ENCODE measurements at regions not wholly inside any gene's neighbourhood (a gene's known extent, or its start where the extent isn't known, plus 50 kb on each side); places are given as distances from the start of the nearest gene placed in this dataset.

DNA sequence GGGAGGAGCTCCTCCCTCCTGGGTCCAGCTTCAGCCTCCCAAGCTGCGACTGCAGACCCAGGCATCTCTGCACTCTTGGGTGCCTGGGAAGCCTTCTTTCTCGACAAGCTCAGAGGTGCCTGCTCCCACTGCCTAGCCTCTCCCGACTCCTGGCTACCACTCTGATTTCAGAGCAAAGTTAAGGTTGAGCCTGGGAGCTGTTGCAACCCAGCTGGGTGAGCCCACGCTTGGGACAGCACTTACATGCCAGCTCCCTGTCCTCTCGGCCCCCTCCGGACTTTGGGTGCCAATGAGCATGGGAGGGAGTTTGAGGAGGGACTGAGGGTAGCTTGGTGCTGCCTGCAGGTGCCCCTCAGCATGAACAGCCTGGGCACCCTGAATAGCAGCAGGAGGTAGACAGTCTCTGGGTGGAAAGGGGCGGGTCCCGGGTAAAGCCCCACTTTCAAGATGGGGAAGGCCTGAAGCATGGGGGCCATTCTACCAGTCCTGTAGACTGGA lies 1383.4 kb upstream of the PCDH20 start (continued):
- TF ChIP-seq, protein P1, sequence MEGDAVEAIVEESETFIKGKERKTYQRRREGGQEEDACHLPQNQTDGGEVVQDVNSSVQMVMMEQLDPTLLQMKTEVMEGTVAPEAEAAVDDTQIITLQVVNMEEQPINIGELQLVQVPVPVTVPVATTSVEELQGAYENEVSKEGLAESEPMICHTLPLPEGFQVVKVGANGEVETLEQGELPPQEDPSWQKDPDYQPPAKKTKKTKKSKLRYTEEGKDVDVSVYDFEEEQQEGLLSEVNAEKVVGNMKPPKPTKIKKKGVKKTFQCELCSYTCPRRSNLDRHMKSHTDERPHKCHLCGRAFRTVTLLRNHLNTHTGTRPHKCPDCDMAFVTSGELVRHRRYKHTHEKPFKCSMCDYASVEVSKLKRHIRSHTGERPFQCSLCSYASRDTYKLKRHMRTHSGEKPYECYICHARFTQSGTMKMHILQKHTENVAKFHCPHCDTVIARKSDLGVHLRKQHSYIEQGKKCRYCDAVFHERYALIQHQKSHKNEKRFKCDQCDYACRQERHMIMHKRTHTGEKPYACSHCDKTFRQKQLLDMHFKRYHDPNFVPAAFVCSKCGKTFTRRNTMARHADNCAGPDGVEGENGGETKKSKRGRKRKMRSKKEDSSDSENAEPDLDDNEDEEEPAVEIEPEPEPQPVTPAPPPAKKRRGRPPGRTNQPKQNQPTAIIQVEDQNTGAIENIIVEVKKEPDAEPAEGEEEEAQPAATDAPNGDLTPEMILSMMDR (IDR thresholded peaks at IDR 0.05 in 2 of 3, conservative IDR thresholded peaks at IDR 0.05 in 1 of 3; ENCODE audit: borderline replicate concordance in 1 of 3, insufficient read depth in 1 of 3, low read depth in 2 of 3, low read length in 2 of 3): no peak
- TF ChIP-seq TCF7L2 (IDR thresholded peaks at IDR 0.05; ENCODE audit: borderline replicate concordance, extremely low read depth, insufficient read depth, insufficient read length) (no peak), CEBPB (IDR thresholded peaks at IDR 0.05; ENCODE audit: low read depth) (no peak), EGR1 (IDR thresholded peaks at IDR 0.05; ENCODE audit: low read depth) (no peak), YY1 (IDR thresholded peaks at IDR 0.05; ENCODE audit: extremely low read depth, insufficient replicate concordance, low read depth, low read length) (no peak)
- TF ChIP-seq, protein P2, sequence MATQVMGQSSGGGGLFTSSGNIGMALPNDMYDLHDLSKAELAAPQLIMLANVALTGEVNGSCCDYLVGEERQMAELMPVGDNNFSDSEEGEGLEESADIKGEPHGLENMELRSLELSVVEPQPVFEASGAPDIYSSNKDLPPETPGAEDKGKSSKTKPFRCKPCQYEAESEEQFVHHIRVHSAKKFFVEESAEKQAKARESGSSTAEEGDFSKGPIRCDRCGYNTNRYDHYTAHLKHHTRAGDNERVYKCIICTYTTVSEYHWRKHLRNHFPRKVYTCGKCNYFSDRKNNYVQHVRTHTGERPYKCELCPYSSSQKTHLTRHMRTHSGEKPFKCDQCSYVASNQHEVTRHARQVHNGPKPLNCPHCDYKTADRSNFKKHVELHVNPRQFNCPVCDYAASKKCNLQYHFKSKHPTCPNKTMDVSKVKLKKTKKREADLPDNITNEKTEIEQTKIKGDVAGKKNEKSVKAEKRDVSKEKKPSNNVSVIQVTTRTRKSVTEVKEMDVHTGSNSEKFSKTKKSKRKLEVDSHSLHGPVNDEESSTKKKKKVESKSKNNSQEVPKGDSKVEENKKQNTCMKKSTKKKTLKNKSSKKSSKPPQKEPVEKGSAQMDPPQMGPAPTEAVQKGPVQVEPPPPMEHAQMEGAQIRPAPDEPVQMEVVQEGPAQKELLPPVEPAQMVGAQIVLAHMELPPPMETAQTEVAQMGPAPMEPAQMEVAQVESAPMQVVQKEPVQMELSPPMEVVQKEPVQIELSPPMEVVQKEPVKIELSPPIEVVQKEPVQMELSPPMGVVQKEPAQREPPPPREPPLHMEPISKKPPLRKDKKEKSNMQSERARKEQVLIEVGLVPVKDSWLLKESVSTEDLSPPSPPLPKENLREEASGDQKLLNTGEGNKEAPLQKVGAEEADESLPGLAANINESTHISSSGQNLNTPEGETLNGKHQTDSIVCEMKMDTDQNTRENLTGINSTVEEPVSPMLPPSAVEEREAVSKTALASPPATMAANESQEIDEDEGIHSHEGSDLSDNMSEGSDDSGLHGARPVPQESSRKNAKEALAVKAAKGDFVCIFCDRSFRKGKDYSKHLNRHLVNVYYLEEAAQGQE (IDR thresholded peaks at IDR 0.05; ENCODE audit: low read depth): no peak

DNA sequence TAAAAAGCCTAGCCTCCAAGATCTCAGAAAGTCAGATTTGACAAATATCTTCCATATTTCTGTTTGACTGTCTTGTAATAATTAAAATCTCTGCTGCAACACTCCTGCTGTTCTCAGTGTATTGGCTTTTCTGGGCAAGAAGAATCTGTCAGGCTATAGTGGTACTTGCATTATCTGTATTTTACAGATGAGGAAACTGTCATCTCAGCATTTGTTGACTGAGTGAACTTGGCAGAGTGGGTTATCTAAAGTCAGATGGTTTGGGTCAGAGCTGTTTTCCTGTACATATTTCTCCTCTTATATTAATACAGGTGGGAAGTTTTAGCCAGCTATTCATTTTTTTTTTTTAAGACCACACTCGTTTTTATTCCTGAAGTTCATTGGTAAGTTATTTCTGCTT lies 1378.2 kb upstream of the PCDH20 start:
- Histone ChIP-seq H3K79me2 (ENCODE audit: insufficient read depth, low read length) (no peaks in the 10 kb centered on the region), H3K9me3 (ENCODE audit: control insufficient read depth in 1 of 2, insufficient read depth in 1 of 2, low read depth in 1 of 2, low read length in 2 of 2) (no peaks in the 10 kb centered on the region), H3K9ac (ENCODE audit: low read length) (no peak overlapping the region), H3K4me3 (replicated peaks in 1 of 2; ENCODE audit: low read depth in 1 of 2, low read length in 2 of 2) (no peak overlapping the region), H3K4me1 (ENCODE audit: control insufficient read depth in 1 of 2, insufficient read depth in 2 of 2, low read length in 2 of 2) (no peaks in the 10 kb centered on the region), H3K9me2 (ENCODE audit: insufficient read depth) (no peaks in the 10 kb centered on the region), H3K27me3 (ENCODE audit: insufficient read depth, low read length) (no peaks in the 10 kb centered on the region), H3K27ac (ENCODE audit: low read depth, low read length) (no peak overlapping the region), H2AFZ (ENCODE audit: low read depth, low read length, poor library complexity, severe bottlenecking) (no peak overlapping the region), H3K36me3 (ENCODE audit: control insufficient read depth in 1 of 2, insufficient read depth in 2 of 2, low read length in 2 of 2) (no peaks in the 10 kb centered on the region), H4K20me1 (ENCODE audit: insufficient read depth) (no peaks in the 10 kb centered on the region; the same call in 1 of the 2 replicates), H3K4me2 (ENCODE audit: low read length) (no peak overlapping the region)
- ChIA-PET CTCF (no interaction called here), RAD21 (ENCODE audit: low non-redundant PET in 1 of 2, low total read pairs in 2 of 2, uncharacterized antibody in 2 of 2, unreplicated experiment in 2 of 2) (no interaction called here), POLR2A (no interaction called here)
- intact Hi-C loops (cut with micrococcal nuclease): no loop called here
- ATAC-seq (no peak), DNase-seq (ENCODE audit: low read depth, low spot score) (no peak)
- BruUV-seq (replicated peaks): no TSS peak
- TF ChIP-seq CEBPB (IDR thresholded peaks at IDR 0.05; ENCODE audit: low read depth) (no peak), JUND (IDR thresholded peaks at IDR 0.05) (no peak), RAD21 (IDR thresholded peaks at IDR 0.05; ENCODE audit: low read depth) (no peak), SIN3A (IDR thresholded peaks at IDR 0.05; ENCODE audit: low read depth) (no peak), ZNF274 (IDR thresholded peaks at IDR 0.05; ENCODE audit: low read depth, low read length) (no peak), YY1 (IDR thresholded peaks at IDR 0.05; ENCODE audit: extremely low read depth, insufficient replicate concordance, low read depth, low read length) (no peak), EZH2 (IDR thresholded peaks at IDR 0.05) (no peak), TCF7L2 (IDR thresholded peaks at IDR 0.05; ENCODE audit: borderline replicate concordance, extremely low read depth, insufficient read depth, insufficient read length) (no peak)
- TF ChIP-seq, protein P3, sequence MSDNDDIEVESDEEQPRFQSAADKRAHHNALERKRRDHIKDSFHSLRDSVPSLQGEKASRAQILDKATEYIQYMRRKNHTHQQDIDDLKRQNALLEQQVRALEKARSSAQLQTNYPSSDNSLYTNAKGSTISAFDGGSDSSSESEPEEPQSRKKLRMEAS (IDR thresholded peaks at IDR 0.05): no peak
- TF ChIP-seq, protein P4, sequence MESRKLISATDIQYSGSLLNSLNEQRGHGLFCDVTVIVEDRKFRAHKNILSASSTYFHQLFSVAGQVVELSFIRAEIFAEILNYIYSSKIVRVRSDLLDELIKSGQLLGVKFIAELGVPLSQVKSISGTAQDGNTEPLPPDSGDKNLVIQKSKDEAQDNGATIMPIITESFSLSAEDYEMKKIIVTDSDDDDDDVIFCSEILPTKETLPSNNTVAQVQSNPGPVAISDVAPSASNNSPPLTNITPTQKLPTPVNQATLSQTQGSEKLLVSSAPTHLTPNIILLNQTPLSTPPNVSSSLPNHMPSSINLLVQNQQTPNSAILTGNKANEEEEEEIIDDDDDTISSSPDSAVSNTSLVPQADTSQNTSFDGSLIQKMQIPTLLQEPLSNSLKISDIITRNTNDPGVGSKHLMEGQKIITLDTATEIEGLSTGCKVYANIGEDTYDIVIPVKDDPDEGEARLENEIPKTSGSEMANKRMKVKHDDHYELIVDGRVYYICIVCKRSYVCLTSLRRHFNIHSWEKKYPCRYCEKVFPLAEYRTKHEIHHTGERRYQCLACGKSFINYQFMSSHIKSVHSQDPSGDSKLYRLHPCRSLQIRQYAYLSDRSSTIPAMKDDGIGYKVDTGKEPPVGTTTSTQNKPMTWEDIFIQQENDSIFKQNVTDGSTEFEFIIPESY (IDR thresholded peaks at IDR 0.05; ENCODE audit: extremely low read depth, insufficient replicate concordance, low read length): no peak
- TF ChIP-seq, protein P5, sequence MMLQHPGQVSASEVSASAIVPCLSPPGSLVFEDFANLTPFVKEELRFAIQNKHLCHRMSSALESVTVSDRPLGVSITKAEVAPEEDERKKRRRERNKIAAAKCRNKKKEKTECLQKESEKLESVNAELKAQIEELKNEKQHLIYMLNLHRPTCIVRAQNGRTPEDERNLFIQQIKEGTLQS (IDR thresholded peaks at IDR 0.05): no peak

Data from HCT116 (cell line).